T-helper 17 cell (primary cell): ENCODE measurements at regions not wholly inside any gene's neighbourhood (a gene's known extent, or its start where the extent isn't known, plus 50 kb on each side); places are given as distances from the start of the nearest gene placed in this dataset.

ENCODE experiments used
- ATAC-seq: fragments of 150-1000 bp; cut with Tn5 transposase; 2 replicates; pipeline ENCODE4 v1.10.0; 2021; ENCODE audit warnings: mild to moderate bottlenecking, moderate library complexity
- DNase-seq, 3 donors: peaks; one replicate each; pipeline versions ENCODE4 v3.0.0 to v3.0.0-alpha.2; 2020 to 2021
- H3K9me3 ChIP-seq: one replicate; pipeline ENCODE4 v1.7.0; 2013; ENCODE audit warnings: low read length, mild to moderate bottlenecking; ENCODE audit not compliant: control insufficient read depth, poor library complexity, severe bottlenecking
- H3K27ac Mint-ChIP-seq: one replicate; pipeline ENCODE4 v1.8.0; 2022; ENCODE audit warnings: mild to moderate bottlenecking, moderate library complexity, mixed read lengths
- H3K27me3 Mint-ChIP-seq: one replicate; pipeline ENCODE4 v1.8.0; 2022; ENCODE audit warnings: mixed read lengths
- H3K36me3 Mint-ChIP-seq: one replicate; pipeline ENCODE4 v1.8.0; 2022; ENCODE audit warnings: low read depth, mixed read lengths
- H3K4me1 Mint-ChIP-seq: one replicate; pipeline ENCODE4 v1.8.0; 2022; ENCODE audit warnings: mild to moderate bottlenecking, mixed read lengths
- H3K4me3 Mint-ChIP-seq: one replicate; pipeline ENCODE4 v1.8.0; 2022; ENCODE audit warnings: mild to moderate bottlenecking, moderate library complexity, mixed read lengths

DNA sequence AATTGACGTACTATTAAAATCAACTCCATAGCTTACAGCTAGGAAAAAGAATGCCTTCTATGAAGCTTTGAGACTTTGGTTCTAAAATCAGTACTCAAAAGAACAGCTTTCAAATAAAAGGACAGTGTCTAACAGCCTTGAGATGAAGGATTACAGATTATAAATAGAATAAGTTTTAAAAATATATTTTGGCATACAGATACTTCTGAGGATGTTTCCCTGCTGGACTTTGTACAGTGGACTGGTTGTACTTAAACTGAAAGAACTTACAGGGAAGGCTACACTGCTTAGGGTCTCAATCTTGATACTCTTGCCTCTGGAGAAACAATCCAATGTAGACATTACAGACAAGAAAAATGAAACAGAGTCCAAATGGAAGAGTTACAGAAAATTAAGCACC is 452.7 kb downstream of the CETN3 start:
- H3K9me3 ChIP-seq, result no peaks in the 10 kb centered on the region
- H3K27me3 Mint-ChIP-seq, result no peaks in the 10 kb centered on the region
- no peak overlapping the region for H3K4me3 Mint-ChIP-seq
- no peaks in the 10 kb centered on the region for H3K4me1 Mint-ChIP-seq
- no peaks in the 10 kb centered on the region for H3K36me3 Mint-ChIP-seq
- DNase-seq, result no peak
- ATAC-seq, result no peak
- no peak overlapping the region for H3K27ac Mint-ChIP-seq

DNA sequence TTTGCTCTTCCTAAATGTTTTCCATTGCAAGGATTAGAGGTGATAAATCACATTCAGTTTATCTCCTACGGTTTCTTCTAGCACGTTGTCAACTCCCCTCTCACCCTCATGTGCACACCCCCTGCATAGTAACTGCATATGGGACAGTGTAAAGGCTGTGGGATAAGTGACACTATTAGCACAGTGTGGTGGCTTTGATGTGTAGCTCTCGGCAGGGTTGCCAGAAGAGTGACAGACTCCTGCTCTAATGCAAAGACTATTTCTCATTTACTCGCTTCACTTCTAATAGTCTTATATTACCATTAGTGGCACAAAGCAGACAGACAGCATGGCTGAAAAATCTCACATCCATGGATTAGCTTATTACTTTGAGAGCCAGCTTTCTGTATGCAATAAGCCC is 454.6 kb downstream of the CETN3 start:
- no peaks in the 10 kb centered on the region for H3K9me3 ChIP-seq
- Mint-ChIP-seq H3K4me3 (no peak overlapping the region), H3K36me3 (no peaks in the 10 kb centered on the region), H3K27me3 (no peaks in the 10 kb centered on the region), H3K27ac (no peak overlapping the region), H3K4me1 (no peaks in the 10 kb centered on the region)
- ATAC-seq, result no peak
- DNase-seq, result no peak

DNA sequence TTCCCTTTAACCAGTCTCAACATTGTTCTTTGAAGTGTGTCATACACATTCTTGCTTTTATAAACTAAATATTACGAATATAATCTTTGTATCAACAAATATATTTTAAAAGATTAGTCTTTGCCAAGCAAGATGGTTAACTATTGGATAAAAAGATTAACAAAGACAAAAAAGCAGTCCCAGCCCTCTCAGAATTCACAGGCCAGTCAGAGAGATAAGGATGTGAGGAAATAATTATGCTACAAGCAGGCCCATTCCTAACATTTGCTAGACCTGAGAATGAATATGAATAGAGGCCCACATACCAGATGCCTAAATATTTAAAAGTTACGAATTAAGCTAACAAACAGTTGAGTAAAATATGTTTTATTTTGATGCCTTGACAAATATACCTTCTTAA is 457.7 kb downstream of the CETN3 start:
- Mint-ChIP-seq H3K4me3 (no peak overlapping the region), H3K4me1 (no peaks in the 10 kb centered on the region), H3K27me3 (no peaks in the 10 kb centered on the region), H3K36me3 (no peaks in the 10 kb centered on the region), H3K27ac (no peak overlapping the region)
- ATAC-seq, result no peak
- DNase-seq, result no peak
- no peaks in the 10 kb centered on the region for H3K9me3 ChIP-seq

DNA sequence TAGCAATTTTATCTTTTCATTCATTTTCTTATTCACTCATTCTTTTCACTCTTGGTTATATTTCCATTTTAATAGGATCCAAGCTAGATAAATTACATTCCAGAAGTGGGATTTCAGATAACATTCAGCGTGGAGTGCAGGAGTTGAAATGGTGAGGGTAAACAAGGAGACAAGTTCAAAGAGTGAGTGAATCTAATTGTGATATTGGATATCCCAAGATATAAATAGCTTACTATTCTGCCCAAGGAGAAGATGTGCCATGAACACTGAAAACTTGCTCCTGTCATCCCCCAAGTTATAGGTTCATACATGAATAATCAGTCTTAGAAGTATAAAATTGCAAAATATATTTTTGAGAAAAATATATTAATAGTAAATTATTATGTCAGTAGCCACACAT is 459.3 kb downstream of the CETN3 start:
- ATAC-seq, result no peak
- no peaks in the 10 kb centered on the region for H3K36me3 Mint-ChIP-seq

DNA sequence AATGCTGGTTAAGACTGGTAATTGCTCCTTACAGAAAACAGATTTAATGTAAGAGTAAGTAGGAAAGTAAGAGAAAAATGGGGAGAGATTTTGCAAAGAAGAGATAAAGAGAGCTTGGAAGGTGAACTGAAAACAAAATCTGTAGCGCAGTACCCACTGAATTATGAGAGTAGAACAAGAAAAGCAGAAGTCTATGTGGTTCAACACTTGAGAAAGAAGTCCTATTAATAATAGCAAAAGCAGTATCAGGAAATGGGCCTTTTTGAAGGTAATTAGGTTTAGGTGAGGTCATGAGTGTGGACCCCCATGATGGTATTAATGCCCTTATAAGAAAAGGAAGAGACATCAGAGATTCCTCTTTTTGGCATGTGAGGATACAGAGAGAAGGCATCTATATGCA is 460.6 kb downstream of the CETN3 start:
- H3K4me1 Mint-ChIP-seq, result no peaks in the 10 kb centered on the region
- no peaks in the 10 kb centered on the region for H3K27me3 Mint-ChIP-seq
- no peaks in the 10 kb centered on the region for H3K36me3 Mint-ChIP-seq
- no peak overlapping the region for H3K4me3 Mint-ChIP-seq
- DNase-seq (no peak), ATAC-seq (no peak)
- H3K27ac Mint-ChIP-seq, result no peak overlapping the region
- no peaks in the 10 kb centered on the region for H3K9me3 ChIP-seq

More for the DNA sequence above, 459.3 kb downstream of the CETN3 start:
- no peaks in the 10 kb centered on the region for H3K9me3 ChIP-seq
- Mint-ChIP-seq H3K27me3 (no peaks in the 10 kb centered on the region), H3K4me3 (no peak overlapping the region), H3K27ac (no peak overlapping the region), H3K4me1 (no peaks in the 10 kb centered on the region)
- no peak for DNase-seq

DNA sequence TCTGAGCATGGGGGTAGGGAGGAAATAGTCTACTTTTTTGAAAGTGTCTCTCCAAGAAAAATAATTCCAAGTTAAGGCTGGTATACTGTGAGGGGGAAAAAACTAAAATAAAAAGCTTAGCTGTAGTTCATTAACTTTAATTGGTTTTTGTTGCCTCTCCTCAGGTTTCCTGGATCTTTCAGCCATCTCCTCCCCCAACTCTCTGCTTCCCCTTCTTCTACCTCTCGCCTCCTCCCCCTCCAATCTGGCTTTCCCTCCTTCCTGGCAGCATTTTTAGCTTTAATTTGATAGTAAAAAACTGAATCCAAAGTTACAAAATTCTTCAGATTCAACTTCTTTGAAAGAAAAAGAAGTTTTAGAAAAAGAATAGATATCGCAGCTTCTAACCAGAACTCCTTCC is 462.6 kb downstream of the CETN3 start:
- Mint-ChIP-seq H3K36me3 (no peaks in the 10 kb centered on the region), H3K27ac (no peak overlapping the region), H3K4me3 (no peak overlapping the region), H3K27me3 (no peaks in the 10 kb centered on the region), H3K4me1 (no peaks in the 10 kb centered on the region)
- DNase-seq, result no peak
- ATAC-seq, result no peak
- no peaks in the 10 kb centered on the region for H3K9me3 ChIP-seq

DNA sequence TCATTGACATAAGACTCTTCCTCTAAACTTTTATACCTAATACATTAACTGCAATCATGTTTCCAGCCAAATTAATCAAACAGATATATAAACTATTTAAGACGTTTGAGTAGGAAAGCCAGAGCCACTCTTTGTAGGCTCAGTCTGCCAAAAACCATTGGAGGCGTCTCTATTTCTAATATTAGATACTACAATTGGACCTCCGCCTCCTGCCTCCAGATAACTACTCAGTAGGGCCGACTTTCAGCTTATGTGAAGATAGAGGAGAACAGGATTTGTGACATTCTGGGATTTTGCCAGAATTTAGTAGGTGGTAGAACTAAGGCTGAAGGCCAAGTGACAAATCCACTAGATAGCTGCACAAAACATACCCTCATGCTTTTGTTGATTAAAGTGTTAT is 463.0 kb downstream of the CETN3 start:
- H3K4me1 Mint-ChIP-seq, result no peaks in the 10 kb centered on the region
- no peak for ATAC-seq
- H3K27me3 Mint-ChIP-seq, result no peaks in the 10 kb centered on the region
- H3K9me3 ChIP-seq, result no peaks in the 10 kb centered on the region
- H3K27ac Mint-ChIP-seq, result no peak overlapping the region
- DNase-seq, result no peak
- H3K36me3 Mint-ChIP-seq, result no peaks in the 10 kb centered on the region
- no peak overlapping the region for H3K4me3 Mint-ChIP-seq

DNA sequence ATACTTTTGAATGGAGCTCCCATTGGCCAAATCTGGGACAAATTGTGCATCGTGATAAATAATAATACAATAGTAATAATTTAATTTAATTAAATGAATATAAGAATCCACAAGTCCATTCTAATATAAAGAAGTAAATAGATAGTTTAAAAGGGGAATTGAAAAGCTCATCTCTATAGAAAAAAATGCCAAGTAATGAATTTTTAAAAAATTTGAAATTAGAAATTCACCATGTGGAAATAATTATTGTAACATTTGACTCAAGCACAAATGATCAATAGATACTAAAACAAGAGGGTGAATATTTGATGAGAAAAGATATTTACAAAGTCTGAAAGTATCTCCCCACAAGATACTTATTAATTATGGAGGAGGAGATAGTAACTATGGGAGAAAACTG is 467.4 kb downstream of the CETN3 start:
- no peak overlapping the region for H3K27ac Mint-ChIP-seq
- no peaks in the 10 kb centered on the region for H3K4me1 Mint-ChIP-seq
- ATAC-seq (no peak), DNase-seq (no peak)
- H3K4me3 Mint-ChIP-seq, result no peak overlapping the region
- no peaks in the 10 kb centered on the region for H3K9me3 ChIP-seq
- H3K27me3 Mint-ChIP-seq, result no peaks in the 10 kb centered on the region
- H3K36me3 Mint-ChIP-seq, result no peaks in the 10 kb centered on the region

DNA sequence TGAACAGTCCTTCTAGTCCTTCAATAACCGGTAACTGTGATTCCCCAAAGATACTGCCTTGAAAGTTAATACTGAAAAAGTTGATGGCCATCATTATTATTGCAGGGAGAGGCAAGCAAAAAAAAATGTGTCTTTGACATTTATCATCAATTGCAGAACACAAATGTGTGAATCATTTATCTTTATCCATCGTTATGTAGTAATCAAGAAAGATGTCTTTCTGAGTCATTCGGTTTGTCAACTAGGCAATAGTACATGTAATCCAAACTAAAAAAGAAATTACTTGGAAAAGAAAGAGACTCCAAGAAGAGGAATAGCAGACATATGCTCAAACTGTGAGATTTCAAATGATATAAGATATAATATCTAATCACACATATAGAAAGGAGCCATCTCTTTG is 473.0 kb downstream of the CETN3 start:
- H3K4me3 Mint-ChIP-seq, result no peak overlapping the region
- DNase-seq (no peak), ATAC-seq (no peak)
- H3K27me3 Mint-ChIP-seq, result no peaks in the 10 kb centered on the region
- H3K36me3 Mint-ChIP-seq, result no peaks in the 10 kb centered on the region
- no peaks in the 10 kb centered on the region for H3K9me3 ChIP-seq
- no peaks in the 10 kb centered on the region for H3K4me1 Mint-ChIP-seq
- H3K27ac Mint-ChIP-seq, result no peak overlapping the region

DNA sequence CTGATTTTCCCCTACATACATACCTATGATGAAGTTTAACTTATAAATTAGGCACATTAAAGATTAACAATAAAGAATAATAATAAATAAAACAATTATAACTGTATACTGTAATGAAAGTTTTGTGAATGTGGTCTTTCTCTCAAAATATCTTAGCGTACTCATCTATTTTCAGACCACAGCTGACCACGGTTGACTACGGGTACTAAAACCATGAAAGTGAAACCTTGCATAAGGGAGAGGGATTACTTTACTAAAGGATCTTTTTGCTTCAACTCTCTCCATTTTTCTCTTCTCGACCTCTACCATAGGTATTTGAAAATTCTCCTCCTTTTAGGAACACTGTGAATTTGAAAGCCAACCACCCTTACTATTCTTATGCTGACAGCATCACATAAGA is 475.5 kb downstream of the CETN3 start:
- no peak overlapping the region for H3K4me3 Mint-ChIP-seq

DNA sequence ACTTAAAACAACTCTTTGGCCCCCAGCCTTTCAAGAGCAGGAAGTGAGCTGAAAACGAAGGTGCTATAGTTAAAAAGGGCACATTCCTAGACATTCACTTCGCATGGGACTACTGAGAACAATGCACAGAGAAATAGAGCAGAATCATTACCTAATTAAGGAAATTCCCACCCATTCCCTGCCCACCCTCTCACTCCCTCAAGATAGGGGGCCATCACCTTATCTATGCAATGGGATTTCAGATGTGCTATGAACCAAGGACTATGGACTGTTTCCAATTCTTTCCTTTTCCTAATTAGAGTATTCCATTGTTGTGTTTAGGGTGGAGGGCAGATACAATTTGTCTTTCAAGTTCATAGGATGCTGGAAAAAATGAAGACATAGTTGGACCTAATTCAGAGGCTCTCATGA is 476.8 kb downstream of the CETN3 start:
- no peak overlapping the region for H3K4me3 Mint-ChIP-seq
- no peaks in the 10 kb centered on the region for H3K9me3 ChIP-seq
- no peaks in the 10 kb centered on the region for H3K36me3 Mint-ChIP-seq
- H3K27ac Mint-ChIP-seq, result no peak overlapping the region
- no peak for ATAC-seq
- H3K27me3 Mint-ChIP-seq, result no peaks in the 10 kb centered on the region
- DNase-seq, result no peak
- H3K4me1 Mint-ChIP-seq, result no peaks in the 10 kb centered on the region

More for the DNA sequence above, 475.5 kb downstream of the CETN3 start:
- Mint-ChIP-seq H3K36me3 (no peaks in the 10 kb centered on the region), H3K27me3 (no peaks in the 10 kb centered on the region), H3K4me1 (no peaks in the 10 kb centered on the region), H3K27ac (no peak overlapping the region)
- no peaks in the 10 kb centered on the region for H3K9me3 ChIP-seq
- DNase-seq (no peak), ATAC-seq (no peak)

DNA sequence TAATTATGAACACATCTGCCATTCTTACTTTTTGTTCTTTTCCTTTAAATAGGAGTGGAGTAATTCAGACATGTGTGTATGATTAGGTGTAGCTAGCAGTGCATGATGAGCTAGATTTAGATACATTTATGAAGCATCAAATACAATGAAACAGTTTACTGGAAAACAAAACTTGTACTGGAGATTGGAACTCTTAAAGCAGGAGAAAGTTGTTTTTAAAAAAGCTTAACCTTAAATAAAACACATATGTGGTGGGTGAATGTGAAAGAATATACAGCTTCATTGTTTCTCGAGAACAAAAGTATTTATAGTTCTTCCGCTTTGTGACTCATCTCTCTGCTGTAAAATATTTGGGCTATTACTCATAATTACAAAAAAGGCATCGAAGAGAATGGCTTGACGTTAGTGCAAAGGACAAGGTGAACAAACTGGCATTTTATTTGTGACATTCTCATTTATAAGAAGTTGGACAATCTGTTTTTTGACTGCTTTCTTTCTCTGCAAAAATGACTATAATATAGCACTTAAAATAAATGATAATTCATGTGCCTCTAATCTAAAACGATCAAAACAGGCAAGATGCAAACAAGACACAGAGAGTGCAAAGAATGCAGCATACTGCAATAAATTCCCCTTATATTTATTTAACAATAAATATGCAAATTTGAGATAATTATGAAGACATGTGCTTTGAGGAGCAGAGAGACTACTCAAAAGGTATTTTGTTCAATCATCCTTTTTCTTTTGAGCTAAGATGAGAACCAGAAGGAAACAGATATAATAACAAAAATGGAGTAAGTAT is 478.8 kb downstream of the CETN3 start:
- no peaks in the 10 kb centered on the region for H3K27me3 Mint-ChIP-seq
- H3K9me3 ChIP-seq, result no peaks in the 10 kb centered on the region
- ATAC-seq (no peak), DNase-seq (no peak)
- H3K4me3 Mint-ChIP-seq, result no peak overlapping the region
- no peaks in the 10 kb centered on the region for H3K4me1 Mint-ChIP-seq
- H3K27ac Mint-ChIP-seq, result no peak overlapping the region
- no peaks in the 10 kb centered on the region for H3K36me3 Mint-ChIP-seq

DNA sequence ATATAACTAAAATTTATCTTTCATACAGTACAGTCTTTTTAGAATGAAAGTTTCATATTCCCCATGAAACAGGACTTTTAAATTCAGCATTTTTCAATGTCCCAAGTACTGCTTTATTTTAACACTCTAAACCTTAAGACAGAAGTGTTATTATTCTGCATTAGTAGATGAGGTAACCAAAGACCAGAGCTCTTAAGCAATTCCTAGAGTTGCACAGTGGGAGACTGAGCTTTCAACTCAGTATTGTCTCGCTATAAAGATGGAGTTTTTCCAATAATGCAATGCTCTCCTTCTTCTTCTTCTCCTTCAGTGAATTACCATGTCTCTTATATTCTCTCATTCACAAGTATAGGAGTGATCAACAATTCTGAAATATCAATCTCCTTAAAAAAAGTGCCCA is 479.7 kb downstream of the CETN3 start:
- DNase-seq, result no peak
- no peak for ATAC-seq
- Mint-ChIP-seq H3K4me1 (no peaks in the 10 kb centered on the region), H3K4me3 (no peak overlapping the region), H3K27ac (no peak overlapping the region), H3K36me3 (no peaks in the 10 kb centered on the region), H3K27me3 (no peaks in the 10 kb centered on the region)
- H3K9me3 ChIP-seq, result no peaks in the 10 kb centered on the region

DNA sequence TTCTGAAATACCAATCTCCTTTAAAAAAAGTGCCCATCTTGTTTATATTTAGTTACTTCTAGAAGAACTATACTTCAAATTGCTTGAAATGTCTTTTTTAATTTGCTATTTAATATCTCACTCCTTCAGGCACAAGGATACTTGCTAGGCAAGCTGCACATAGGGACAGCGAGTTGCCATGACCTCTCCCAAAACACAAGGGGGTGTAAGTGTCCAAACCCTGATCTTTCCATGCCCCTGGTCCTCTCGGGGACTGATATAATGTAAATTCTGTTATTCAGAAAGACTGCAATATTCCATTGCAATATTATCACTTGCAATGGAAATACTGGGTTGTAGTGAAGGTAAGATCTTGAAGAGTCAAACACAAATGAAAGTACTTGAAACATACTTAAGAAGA is 480.4 kb downstream of the CETN3 start:
- H3K4me1 Mint-ChIP-seq, result no peaks in the 10 kb centered on the region
- H3K27ac Mint-ChIP-seq, result no peak overlapping the region
- H3K27me3 Mint-ChIP-seq, result no peaks in the 10 kb centered on the region
- no peaks in the 10 kb centered on the region for H3K9me3 ChIP-seq
- no peak for ATAC-seq
- no peak for DNase-seq
- H3K4me3 Mint-ChIP-seq, result no peak overlapping the region
- H3K36me3 Mint-ChIP-seq, result no peaks in the 10 kb centered on the region
